Upper lobe of right lung (tissue), 1 donor: ENCODE measurements at regions not wholly inside any gene's neighbourhood (a gene's known extent, or its start where the extent isn't known, plus 50 kb on each side); places are given as distances from the start of the nearest gene placed in this dataset.

Experiments used
- ATAC-seq: fragments of 200-7000 bp; cut with Tn5 transposase; one replicate; pipeline ENCODE4 v1.9.1; 2020; ENCODE audit warnings: mild to moderate bottlenecking, moderate library complexity
- DNase-seq: peaks from one replicate; pipeline ENCODE4 v3.0.0-alpha.2; 2020
- H3K27ac ChIP-seq: fragments of 200-600 bp; one replicate; pipeline ENCODE4 v1.8.0; 2022
- H3K27me3 ChIP-seq: fragments of 200-600 bp; one replicate; pipeline ENCODE4 v1.8.0; 2022; ENCODE audit warnings: mild to moderate bottlenecking
- H3K36me3 ChIP-seq: fragments of 200-600 bp; one replicate; pipeline ENCODE4 v1.8.0; 2022
- H3K4me1 ChIP-seq: fragments of 200-600 bp; one replicate; pipeline ENCODE4 v1.8.0; 2022
- H3K4me3 ChIP-seq: fragments of 200-600 bp; one replicate; pipeline ENCODE4 v1.8.0; 2022; ENCODE audit warnings: mild to moderate bottlenecking
- H3K9me3 ChIP-seq: fragments of 200-600 bp; one replicate; pipeline ENCODE4 v1.8.0; 2022
- intact Hi-C: fragments of 100-400 bp; cut with DNase I; formaldehyde crosslinking; loops from one replicate; pipeline ENCODE4 v1.11.0; 2022
- TF ChIP-seq, protein P1 (sequence below): fragments of 200-600 bp; IDR thresholded peaks from one replicate; pipeline ENCODE4 v1.8.0; 2022; ENCODE audit warnings: antibody characterized with exemption
- donor health status: DM: no; HTN: yes; CAD: no; lungs with severe emphysema.

DNA sequence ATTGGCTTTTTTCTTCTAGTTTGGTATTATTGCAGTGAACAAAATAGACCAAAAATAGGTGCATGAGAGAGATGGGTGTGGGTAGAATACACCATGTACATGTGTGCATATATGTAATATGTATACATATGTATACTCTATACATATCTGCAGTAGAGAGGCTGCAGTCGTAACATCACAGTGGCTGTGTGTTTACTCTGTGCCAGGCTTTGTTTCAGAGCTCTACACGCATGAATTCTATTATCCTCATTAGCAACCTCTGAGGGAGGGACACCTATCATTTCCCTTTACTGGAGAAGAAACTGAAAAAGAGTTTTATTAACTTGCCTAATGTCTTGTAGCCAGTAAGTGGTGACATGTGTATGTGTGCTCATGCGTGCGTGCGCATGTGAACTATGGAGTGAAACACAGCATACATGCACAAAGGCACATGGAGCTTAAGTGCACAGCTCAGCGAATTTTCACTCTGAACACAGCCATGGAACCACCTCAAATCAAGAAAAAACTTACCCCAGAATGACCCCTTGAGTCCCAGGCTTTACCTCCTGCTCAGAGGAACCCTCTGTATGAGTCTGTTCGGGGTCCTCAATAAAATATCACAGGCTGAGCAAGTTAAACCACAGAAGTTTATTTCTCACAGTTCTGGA, 452.5 kb downstream of the CDH26 start:
- Histone ChIP-seq H3K36me3 (no peaks in the 10 kb centered on the region), H3K4me1 (no peaks in the 10 kb centered on the region), H3K27ac (no peak overlapping the region), H3K4me3 (no peak overlapping the region), H3K27me3 (no peaks in the 10 kb centered on the region), H3K9me3 (no peaks in the 10 kb centered on the region)
- DNase-seq: no peak
- TF ChIP-seq, protein P1, sequence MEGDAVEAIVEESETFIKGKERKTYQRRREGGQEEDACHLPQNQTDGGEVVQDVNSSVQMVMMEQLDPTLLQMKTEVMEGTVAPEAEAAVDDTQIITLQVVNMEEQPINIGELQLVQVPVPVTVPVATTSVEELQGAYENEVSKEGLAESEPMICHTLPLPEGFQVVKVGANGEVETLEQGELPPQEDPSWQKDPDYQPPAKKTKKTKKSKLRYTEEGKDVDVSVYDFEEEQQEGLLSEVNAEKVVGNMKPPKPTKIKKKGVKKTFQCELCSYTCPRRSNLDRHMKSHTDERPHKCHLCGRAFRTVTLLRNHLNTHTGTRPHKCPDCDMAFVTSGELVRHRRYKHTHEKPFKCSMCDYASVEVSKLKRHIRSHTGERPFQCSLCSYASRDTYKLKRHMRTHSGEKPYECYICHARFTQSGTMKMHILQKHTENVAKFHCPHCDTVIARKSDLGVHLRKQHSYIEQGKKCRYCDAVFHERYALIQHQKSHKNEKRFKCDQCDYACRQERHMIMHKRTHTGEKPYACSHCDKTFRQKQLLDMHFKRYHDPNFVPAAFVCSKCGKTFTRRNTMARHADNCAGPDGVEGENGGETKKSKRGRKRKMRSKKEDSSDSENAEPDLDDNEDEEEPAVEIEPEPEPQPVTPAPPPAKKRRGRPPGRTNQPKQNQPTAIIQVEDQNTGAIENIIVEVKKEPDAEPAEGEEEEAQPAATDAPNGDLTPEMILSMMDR: no peak
- ATAC-seq: no peak
- intact Hi-C loops: no loop called here

DNA sequence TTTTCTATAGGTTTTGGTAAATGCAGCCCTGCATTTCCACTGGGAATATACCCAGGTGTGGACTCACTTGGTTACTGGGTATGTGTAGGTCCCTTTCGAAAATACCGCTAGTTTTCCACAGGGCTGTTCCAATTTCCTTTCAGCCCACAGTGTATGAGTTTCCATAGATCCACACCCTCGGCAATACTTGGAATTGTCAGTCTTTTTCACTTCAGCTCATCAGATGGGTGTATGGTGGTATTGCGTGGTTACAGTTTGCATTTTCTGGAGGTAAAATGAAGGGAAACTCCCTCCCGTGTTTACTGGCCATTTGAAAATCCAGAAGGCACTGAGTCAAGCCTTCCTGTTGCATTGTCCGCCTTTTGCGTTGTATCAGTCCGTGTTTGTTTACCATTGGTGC, 453.6 kb downstream of the CDH26 start:
- Histone ChIP-seq H3K27me3 (no peaks in the 10 kb centered on the region), H3K9me3 (no peaks in the 10 kb centered on the region), H3K36me3 (no peaks in the 10 kb centered on the region), H3K4me1 (no peaks in the 10 kb centered on the region), H3K4me3 (no peak overlapping the region), H3K27ac (no peak overlapping the region)
- ATAC-seq: no peak
- intact Hi-C loops: no loop called here
- TF ChIP-seq, protein P1: no peak
- no peak for DNase-seq

DNA sequence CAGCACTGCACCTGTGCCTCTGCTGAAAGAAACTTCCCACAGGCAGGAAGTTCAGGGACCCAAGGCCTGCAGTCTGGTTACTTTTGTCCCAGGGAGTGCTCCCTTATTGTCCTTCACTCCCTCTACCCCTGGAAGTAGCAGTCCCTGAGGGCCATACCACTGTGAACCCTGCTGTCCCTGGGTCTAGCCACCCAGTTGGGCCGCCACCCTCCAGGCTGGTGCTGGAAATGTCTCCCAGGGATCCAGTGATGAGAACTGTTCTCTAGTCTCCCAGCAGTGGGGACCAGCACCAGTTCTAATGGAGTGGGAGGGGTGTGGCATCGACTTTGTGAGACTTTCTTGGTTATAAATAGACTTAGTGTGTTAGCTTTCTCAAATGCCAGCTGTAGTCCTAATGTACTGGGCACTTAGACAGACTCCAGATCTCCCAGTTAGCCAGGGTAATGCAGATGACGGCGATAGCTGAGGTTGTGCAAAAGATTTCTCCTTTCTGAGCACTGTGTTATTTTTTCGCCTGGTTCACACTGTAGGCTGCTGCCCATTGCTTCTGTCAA, 462.5 kb downstream of the CDH26 start:
- TF ChIP-seq, protein P1: no peak
- Histone ChIP-seq H3K4me3 (no peak overlapping the region), H3K27me3 (no peaks in the 10 kb centered on the region), H3K36me3 (no peaks in the 10 kb centered on the region), H3K9me3 (no peaks in the 10 kb centered on the region), H3K27ac (no peak overlapping the region), H3K4me1 (no peaks in the 10 kb centered on the region)
- DNase-seq (no peak), ATAC-seq (no peak)
- intact Hi-C loops: no loop called here

DNA sequence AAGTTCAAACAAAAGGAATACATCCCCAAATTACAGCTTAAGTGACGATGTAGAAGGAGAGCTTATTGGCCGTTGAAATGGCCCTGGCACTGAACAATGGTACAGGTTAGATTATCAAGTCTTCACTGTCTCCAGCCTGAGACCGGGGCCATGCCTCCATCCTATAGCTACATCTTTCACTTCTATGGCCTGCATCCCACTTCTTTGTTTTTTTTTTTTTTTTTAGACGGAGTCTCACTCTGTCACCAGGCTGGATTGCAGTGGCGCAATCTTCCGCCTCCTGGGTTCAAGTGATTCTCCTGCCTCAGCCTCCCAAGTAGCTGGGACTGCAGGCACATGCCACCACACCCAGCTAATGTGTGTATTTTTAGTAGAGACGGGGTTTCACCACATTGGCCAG, 464.6 kb downstream of the CDH26 start:
- H3K27ac ChIP-seq: no peak overlapping the region
- DNase-seq (no peak), ATAC-seq (no peak)
- no peaks in the 10 kb centered on the region for H3K9me3 ChIP-seq
- no peaks in the 10 kb centered on the region for H3K27me3 ChIP-seq
- intact Hi-C loops: no loop called here
- no peak overlapping the region for H3K4me3 ChIP-seq
- H3K4me1 ChIP-seq: no peaks in the 10 kb centered on the region
- H3K36me3 ChIP-seq: no peaks in the 10 kb centered on the region
- TF ChIP-seq, protein P1: no peak

DNA sequence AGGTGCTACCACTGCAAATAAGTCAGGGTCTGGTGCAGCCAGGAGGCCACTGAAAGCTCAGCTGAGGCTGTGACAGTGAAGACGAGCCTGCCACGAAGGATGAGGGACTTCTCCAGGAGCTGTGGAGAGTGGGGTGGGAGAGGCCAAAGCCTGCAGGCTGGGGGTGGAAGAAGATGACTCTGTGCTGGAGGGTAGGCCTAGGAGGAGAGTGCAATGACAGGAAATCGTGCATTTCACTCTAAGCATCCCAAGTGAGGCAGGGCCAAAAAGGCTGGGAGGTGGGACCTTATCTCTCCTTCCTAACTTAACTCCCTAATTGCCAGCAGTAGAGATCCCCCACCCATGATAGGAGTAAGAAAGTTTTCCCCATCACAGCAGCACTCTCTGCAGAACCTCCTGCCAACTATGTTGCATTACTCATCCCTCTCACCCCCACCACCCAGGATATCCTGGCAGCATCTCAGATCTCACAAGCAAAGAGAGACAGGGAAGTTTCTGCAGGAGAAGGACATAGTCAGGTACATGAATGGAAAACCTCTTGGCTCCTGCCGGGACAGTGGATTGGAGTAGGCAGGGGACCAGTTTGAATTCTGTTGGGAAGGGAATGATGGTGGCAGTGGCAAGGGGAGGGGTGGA, 466.2 kb downstream of the CDH26 start:
- H3K27ac ChIP-seq: no peak overlapping the region
- no peaks in the 10 kb centered on the region for H3K27me3 ChIP-seq
- no peak overlapping the region for H3K4me3 ChIP-seq
- ATAC-seq (no peak), DNase-seq (no peak)
- H3K9me3 ChIP-seq: no peaks in the 10 kb centered on the region
- TF ChIP-seq, protein P1: no peak
- intact Hi-C loops: no loop called here
- H3K4me1 ChIP-seq: no peaks in the 10 kb centered on the region
- no peaks in the 10 kb centered on the region for H3K36me3 ChIP-seq
